ENCODE measurements at regions not wholly inside any gene's neighbourhood (a gene's known extent, or its start where the extent isn't known, plus 50 kb on each side); places are given as distances from the start of the nearest gene placed in this dataset.

GRCh38 chr16:52805559-52806168, 247.0 kb downstream of the CHD9NB start:
- no peak for TF ChIP-seq CTCF (IDR thresholded peaks at IDR 0.05; ENCODE audit: insufficient read depth, low read depth, low read length)
- TF ChIP-seq EZH2 (IDR thresholded peaks at IDR 0.05; ENCODE audit: insufficient read depth, low read length): no peak

Data from astrocyte (in vitro differentiated cells and primary cell).